ENCODE measurements at regions not wholly inside any gene's neighbourhood (a gene's known extent, or its start where the extent isn't known, plus 50 kb on each side); places are given as distances from the start of the nearest gene placed in this dataset.
"Not testable (repeated sequence)": the region's sequence is repeated elsewhere in the genome, so short reads cannot be mapped to it uniquely, and the experiment has no call there.

GRCh38 chr6:17216972-17217371 lies 64.2 kb upstream of the RBM24 start:
- ATAC-seq (replicated peaks; ENCODE audit: extremely low read depth, poor library complexity, severe bottlenecking); H3K27ac Mint-ChIP-seq (ENCODE audit: low read depth); H3K9me3 Mint-ChIP-seq; H3K4me3 Mint-ChIP-seq; H3K4me1 Mint-ChIP-seq; DNase-seq (ENCODE audit: low spot score in 2 of 2); H3K36me3 Mint-ChIP-seq (ENCODE audit: insufficient read depth): not testable (repeated sequence)
- peaks cover 39% of the 10 kb centered on the region for H3K27me3 Mint-ChIP-seq

- Mint-ChIP-seq H3K27ac (ENCODE audit: low read depth) (no peak overlapping the region), H3K36me3 (ENCODE audit: insufficient read depth) (no peaks in the 10 kb centered on the region), H3K9me3 (no peaks in the 10 kb centered on the region), H3K4me1 (no peaks in the 10 kb centered on the region), H3K27me3 (peaks cover 39% of the 10 kb centered on the region), H3K4me3 (no peak overlapping the region)
- DNase-seq (ENCODE audit: low spot score in 2 of 2) (no peak), ATAC-seq (replicated peaks; ENCODE audit: extremely low read depth, poor library complexity, severe bottlenecking) (no peak)
These were observed 63.0 kb upstream of the RBM24 start for GRCh38 chr6:17218023-17218748.

- Mint-ChIP-seq H3K27ac (ENCODE audit: low read depth) (no peak overlapping the region), H3K36me3 (ENCODE audit: insufficient read depth) (no peaks in the 10 kb centered on the region), H3K27me3 (peaks cover 39% of the 10 kb centered on the region), H3K4me1 (no peaks in the 10 kb centered on the region), H3K4me3 (no peak overlapping the region), H3K9me3 (no peaks in the 10 kb centered on the region)
- DNase-seq (ENCODE audit: low spot score in 2 of 2): no peak
- ATAC-seq (replicated peaks; ENCODE audit: extremely low read depth, poor library complexity, severe bottlenecking): no peak
These were observed 62.4 kb upstream of the RBM24 start for GRCh38 chr6:17218749-17219093.

GRCh38 chr6:17219098-17219497 lies 62.1 kb upstream of the RBM24 start:
- H3K4me1 Mint-ChIP-seq: no peaks in the 10 kb centered on the region
- no peak overlapping the region for H3K4me3 Mint-ChIP-seq
- no peaks in the 10 kb centered on the region for H3K36me3 Mint-ChIP-seq (ENCODE audit: insufficient read depth)
- no peak for ATAC-seq (replicated peaks; ENCODE audit: extremely low read depth, poor library complexity, severe bottlenecking)
- peaks cover 37% of the 10 kb centered on the region for H3K27me3 Mint-ChIP-seq
- no peak for DNase-seq (ENCODE audit: low spot score in 2 of 2)
- H3K27ac Mint-ChIP-seq (ENCODE audit: low read depth): no peak overlapping the region
- H3K9me3 Mint-ChIP-seq: no peaks in the 10 kb centered on the region

- no peaks in the 10 kb centered on the region for H3K9me3 Mint-ChIP-seq
- peaks cover 28% of the 10 kb centered on the region for H3K27me3 Mint-ChIP-seq
- ATAC-seq (replicated peaks; ENCODE audit: extremely low read depth, poor library complexity, severe bottlenecking) (no peak), DNase-seq (ENCODE audit: low spot score in 2 of 2) (no peak)
- no peak overlapping the region for H3K27ac Mint-ChIP-seq (ENCODE audit: low read depth)
- no peaks in the 10 kb centered on the region for H3K36me3 Mint-ChIP-seq (ENCODE audit: insufficient read depth)
- no peaks in the 10 kb centered on the region for H3K4me1 Mint-ChIP-seq
- no peak overlapping the region for H3K4me3 Mint-ChIP-seq
These were observed 60.9 kb upstream of the RBM24 start for GRCh38 chr6:17220040-17220910.

- H3K4me3 Mint-ChIP-seq: no peak overlapping the region
- no peaks in the 10 kb centered on the region for H3K4me1 Mint-ChIP-seq
- H3K36me3 Mint-ChIP-seq (ENCODE audit: insufficient read depth): no peaks in the 10 kb centered on the region
- peaks cover 30% of the 10 kb centered on the region for H3K27me3 Mint-ChIP-seq
- H3K27ac Mint-ChIP-seq (ENCODE audit: low read depth): no peak overlapping the region
- H3K9me3 Mint-ChIP-seq: no peaks in the 10 kb centered on the region
- ATAC-seq (replicated peaks; ENCODE audit: extremely low read depth, poor library complexity, severe bottlenecking) (no peak), DNase-seq (ENCODE audit: low spot score in 2 of 2) (no peak)
These were observed 57.1 kb upstream of the RBM24 start for GRCh38 chr6:17224056-17224455.

GRCh38 chr6:17224501-17224900 lies 56.7 kb upstream of the RBM24 start:
- not testable (repeated sequence) for H3K36me3 Mint-ChIP-seq (ENCODE audit: insufficient read depth); H3K4me3 Mint-ChIP-seq; H3K4me1 Mint-ChIP-seq; DNase-seq (ENCODE audit: low spot score in 2 of 2); H3K9me3 Mint-ChIP-seq; ATAC-seq (replicated peaks; ENCODE audit: extremely low read depth, poor library complexity, severe bottlenecking); H3K27ac Mint-ChIP-seq (ENCODE audit: low read depth)
- H3K27me3 Mint-ChIP-seq: peaks cover 30% of the 10 kb centered on the region

GRCh38 chr6:17225767-17226630 lies 55.2 kb upstream of the RBM24 start:
- peaks cover 19% of the 10 kb centered on the region for H3K27me3 Mint-ChIP-seq
- H3K4me1 Mint-ChIP-seq: no peaks in the 10 kb centered on the region
- no peaks in the 10 kb centered on the region for H3K9me3 Mint-ChIP-seq
- no peak overlapping the region for H3K27ac Mint-ChIP-seq (ENCODE audit: low read depth)
- no peak for DNase-seq (ENCODE audit: low spot score in 2 of 2)
- no peak overlapping the region for H3K4me3 Mint-ChIP-seq
- H3K36me3 Mint-ChIP-seq (ENCODE audit: insufficient read depth): no peaks in the 10 kb centered on the region
- no peak for ATAC-seq (replicated peaks; ENCODE audit: extremely low read depth, poor library complexity, severe bottlenecking)

- Mint-ChIP-seq H3K9me3 (peaks cover 1% of the 10 kb centered on the region), H3K27me3 (peaks cover 27% of the 10 kb centered on the region), H3K27ac (ENCODE audit: low read depth) (no peak overlapping the region), H3K36me3 (ENCODE audit: insufficient read depth) (no peaks in the 10 kb centered on the region), H3K4me1 (no peaks in the 10 kb centered on the region), H3K4me3 (no peak overlapping the region)
- DNase-seq (ENCODE audit: low spot score in 2 of 2) (no peak), ATAC-seq (replicated peaks; ENCODE audit: extremely low read depth, poor library complexity, severe bottlenecking) (no peak)
These were observed 54.4 kb upstream of the RBM24 start for GRCh38 chr6:17226786-17227233.

GRCh38 chr6:17227403-17227802 lies 53.8 kb upstream of the RBM24 start:
- H3K27ac Mint-ChIP-seq (ENCODE audit: low read depth): no peak overlapping the region
- no peaks in the 10 kb centered on the region for H3K4me1 Mint-ChIP-seq
- peaks cover 33% of the 10 kb centered on the region for H3K27me3 Mint-ChIP-seq
- DNase-seq (ENCODE audit: low spot score in 2 of 2): no peak
- no peaks in the 10 kb centered on the region for H3K36me3 Mint-ChIP-seq (ENCODE audit: insufficient read depth)
- H3K4me3 Mint-ChIP-seq: no peak overlapping the region
- H3K9me3 Mint-ChIP-seq: peaks cover 5% of the 10 kb centered on the region
- no peak for ATAC-seq (replicated peaks; ENCODE audit: extremely low read depth, poor library complexity, severe bottlenecking)
